ENCODE measurements at regions not wholly inside any gene's neighbourhood (a gene's known extent, or its start where the extent isn't known, plus 50 kb on each side); places are given as distances from the start of the nearest gene placed in this dataset.
A peak's percentile ranks its signal among the peaks of the same experiment; 100 is the strongest.

DNA sequence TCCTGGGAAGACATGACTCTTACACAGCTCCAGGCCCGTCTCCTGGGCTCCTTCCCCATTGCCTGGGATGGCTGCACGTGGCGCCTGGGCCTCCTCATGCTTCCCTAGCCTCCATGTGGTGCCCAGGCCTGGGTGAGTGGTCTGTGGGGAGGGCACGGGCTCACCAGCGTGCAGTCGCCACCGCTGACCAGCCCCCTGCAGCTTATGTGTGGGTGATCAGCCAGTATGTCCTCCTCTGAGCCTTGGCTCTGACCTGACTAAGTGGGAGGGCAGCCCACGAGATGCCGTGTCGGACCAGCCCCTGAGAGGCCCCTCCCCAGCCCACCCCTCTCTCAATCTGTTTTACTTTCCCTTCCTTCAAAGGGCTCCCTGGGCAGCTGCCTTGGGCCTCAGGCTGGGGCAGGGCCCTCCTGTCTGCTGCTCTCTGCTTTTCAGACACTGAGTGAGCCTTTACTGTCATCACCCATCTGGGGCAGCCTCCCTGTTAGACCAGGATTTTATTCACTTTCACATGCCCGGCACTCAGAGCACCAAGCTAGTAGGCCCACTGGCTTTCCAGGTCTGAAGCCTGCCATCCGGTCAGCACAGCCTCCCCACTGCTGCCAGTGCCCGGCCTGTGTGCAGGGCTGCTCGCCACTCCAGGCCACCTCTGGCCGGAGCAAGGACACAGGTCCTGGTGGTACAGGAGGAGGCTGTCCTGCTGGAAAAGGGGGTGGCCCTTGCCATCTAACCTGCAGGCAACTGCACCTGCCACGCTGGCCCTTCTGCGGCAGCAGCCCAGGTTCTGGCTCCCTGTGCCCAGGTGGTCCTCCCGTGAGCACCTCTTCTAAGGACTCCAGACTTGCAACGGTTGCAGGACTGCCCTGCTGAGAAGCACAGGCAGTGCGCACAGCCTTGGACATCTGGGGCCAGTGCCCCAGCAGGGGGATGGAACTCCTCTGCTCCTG lies 84.9 kb upstream of the HPCAL1 start:
- no peak overlapping the region for H3K4me3 ChIP-seq (ENCODE audit: low read length)
- TF ChIP-seq CTCF (IDR thresholded peaks at IDR 0.05; ENCODE audit: insufficient read depth, low read depth, low read length, missing control alignments) = no peak
- DNase-seq (ENCODE audit: low read depth) = no peak

DNA sequence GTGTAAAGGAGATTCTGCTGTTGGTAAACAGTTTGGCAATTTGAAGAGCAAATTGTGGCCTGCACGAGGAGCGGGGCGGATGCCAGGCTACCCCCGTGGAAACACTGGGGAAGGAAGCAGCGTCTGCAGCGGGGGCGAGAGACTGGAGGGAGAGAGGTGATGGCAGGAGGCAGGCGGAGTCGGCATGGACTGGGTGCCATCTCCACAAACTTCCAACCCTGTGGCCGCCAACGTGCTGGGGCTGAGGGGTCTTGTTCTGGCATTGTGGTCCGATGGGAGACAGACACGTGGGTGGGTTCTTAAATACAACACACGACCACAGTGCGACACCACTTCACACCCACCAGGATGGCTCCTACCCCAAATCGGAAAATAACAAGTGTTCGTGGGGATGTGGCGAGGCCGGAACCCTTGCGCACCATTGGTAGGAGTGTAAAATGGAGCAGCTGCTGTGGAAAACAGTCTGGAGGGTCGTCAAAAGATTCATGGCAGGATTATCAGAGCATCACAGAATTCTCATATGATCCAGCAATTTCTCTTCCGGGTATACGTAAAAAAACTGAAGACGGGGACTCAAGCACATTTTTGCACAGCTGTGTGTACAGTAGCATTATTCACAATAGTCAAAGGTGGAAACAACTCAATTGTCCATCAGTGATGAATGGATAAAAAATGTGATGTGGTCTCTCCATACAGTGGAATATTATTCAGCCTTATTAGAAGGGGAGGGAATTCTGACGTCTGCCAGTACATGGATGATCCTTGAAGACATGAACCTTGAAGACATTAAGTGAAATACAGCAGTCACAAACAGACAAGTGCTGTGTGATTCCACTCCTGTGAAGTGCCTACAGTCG lies 82.4 kb upstream of the HPCAL1 start:
- peak; percentile 10 for DNase-seq (ENCODE audit: low read depth)
- no peak for TF ChIP-seq CTCF (IDR thresholded peaks at IDR 0.05; ENCODE audit: insufficient read depth, low read depth, low read length, missing control alignments)
- H3K4me3 ChIP-seq (ENCODE audit: low read length) = no peak overlapping the region

GRCh38 chr2:10220902-10221391 lies 81.8 kb upstream of the HPCAL1 start:
- DNase-seq (ENCODE audit: low read depth) = peak; percentile 31
- TF ChIP-seq CTCF (IDR thresholded peaks at IDR 0.05; ENCODE audit: insufficient read depth, low read depth, low read length, missing control alignments) = no peak
- H3K4me3 ChIP-seq (ENCODE audit: low read length) = no peak overlapping the region

GRCh38 chr2:10221443-10221842 lies 81.3 kb upstream of the HPCAL1 start:
- H3K4me3 ChIP-seq (ENCODE audit: low read length) = no peak overlapping the region
- DNase-seq (ENCODE audit: low read depth) = no peak
- TF ChIP-seq CTCF (IDR thresholded peaks at IDR 0.05; ENCODE audit: insufficient read depth, low read depth, low read length, missing control alignments) = no peak

DNA sequence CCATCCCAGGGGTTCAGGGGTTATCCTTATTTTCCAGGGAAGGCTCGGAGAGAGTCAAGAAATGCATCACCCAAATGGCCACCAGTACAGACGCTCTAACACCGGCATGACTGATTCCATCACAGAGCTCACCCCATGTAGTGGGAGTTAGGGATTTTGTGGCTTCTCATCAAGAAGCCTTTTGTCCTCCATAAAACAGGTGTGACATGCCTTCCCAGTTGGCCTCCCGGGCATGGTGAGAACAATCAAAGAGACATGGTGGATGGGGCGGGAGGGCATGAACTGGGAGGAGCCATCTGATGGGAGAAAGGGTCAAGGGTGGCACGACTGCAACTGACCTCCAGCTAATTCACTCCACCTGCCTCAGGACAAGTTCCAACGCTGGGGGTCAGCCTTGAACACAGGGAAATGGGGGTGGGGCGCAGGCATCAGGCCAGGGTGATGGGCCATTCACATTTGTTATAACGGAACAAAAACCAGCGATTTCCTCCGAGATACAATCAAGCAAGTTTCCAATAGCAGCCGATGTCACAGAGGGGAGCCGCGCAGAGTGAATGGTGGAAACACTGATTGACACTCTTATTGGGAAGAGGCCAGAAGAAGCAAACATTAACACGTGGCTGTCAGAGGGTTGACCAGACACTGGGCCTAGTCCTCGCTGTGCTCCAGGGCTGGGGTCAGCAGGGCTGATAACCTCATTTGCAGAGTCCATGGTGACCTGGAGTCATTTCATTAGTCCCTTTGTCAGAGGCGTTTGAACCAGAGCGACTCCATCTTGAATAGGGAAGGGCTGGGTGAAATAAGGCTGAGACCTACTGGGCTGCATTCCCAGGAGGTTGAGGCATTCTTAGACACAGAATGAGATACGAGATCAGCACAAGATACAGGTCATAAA lies 80.5 kb upstream of the HPCAL1 start:
- H3K4me3 ChIP-seq (ENCODE audit: low read length) = no peak overlapping the region
- no peak for TF ChIP-seq CTCF (IDR thresholded peaks at IDR 0.05; ENCODE audit: insufficient read depth, low read depth, low read length, missing control alignments)
- DNase-seq (ENCODE audit: low read depth) = no peak

DNA sequence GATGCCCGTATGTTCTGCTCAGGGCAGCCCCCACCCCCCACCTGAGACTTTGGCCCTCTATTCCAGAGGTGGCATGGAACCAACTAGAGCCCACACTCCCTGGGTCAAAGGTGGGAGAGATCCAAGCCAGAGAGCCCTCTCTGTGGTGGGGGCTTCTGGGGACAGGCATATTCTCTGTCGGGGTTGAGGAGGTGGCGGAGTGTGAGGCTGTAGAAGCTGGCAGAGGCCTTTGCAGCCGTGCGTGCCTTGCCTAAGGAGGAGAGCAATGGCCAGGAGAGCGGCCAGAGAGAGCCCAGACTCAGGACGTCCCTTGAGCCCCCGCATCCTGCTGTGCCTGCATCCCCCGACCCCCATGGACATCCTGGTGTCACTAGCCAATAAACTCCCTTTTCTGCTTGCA lies 79.2 kb upstream of the HPCAL1 start:
- DNase-seq (ENCODE audit: low read depth) = no peak
- no peak overlapping the region for H3K4me3 ChIP-seq (ENCODE audit: low read length)
- no peak for TF ChIP-seq CTCF (IDR thresholded peaks at IDR 0.05; ENCODE audit: insufficient read depth, low read depth, low read length, missing control alignments)

Data from epithelial cell of esophagus (primary cell).